ENCODE measurements at regions not wholly inside any gene's neighbourhood (a gene's known extent, or its start where the extent isn't known, plus 50 kb on each side); places are given as distances from the start of the nearest gene placed in this dataset.

- TF ChIP-seq CTCF (IDR thresholded peaks at IDR 0.05) (no peak), POLR2A (IDR thresholded peaks at IDR 0.05) (no peak)
Measured at GRCh38 chr11:33635161-33635560, 65.5 kb downstream of the C11orf91 start.

Measured in adrenal gland (tissue), 5 donors.